ENCODE measurements at regions not wholly inside any gene's neighbourhood (a gene's known extent, or its start where the extent isn't known, plus 50 kb on each side); places are given as distances from the start of the nearest gene placed in this dataset.

DNA sequence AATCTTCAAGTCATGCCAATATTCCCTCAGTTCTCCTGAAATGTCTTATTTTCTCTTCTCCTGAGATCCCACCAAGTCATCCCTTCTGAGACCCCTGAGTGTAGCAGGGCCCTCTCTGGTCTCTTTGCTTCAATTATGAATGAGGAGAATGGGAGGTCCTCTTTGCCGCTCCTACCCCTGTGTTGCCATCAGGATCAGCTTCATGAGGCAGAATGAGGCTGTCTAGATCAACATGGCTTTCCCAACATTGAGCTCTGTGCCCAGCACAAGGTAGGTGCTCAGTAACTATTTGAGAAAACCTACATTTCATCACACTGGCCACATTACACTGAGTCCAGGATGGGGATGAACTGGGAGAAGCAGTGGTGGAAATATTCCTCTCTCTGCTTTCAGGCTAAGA is 107.2 kb downstream of the ZNF280B start:
- TF ChIP-seq POLR2A (IDR thresholded peaks at IDR 0.05): no peak
- TF ChIP-seq, protein P1, sequence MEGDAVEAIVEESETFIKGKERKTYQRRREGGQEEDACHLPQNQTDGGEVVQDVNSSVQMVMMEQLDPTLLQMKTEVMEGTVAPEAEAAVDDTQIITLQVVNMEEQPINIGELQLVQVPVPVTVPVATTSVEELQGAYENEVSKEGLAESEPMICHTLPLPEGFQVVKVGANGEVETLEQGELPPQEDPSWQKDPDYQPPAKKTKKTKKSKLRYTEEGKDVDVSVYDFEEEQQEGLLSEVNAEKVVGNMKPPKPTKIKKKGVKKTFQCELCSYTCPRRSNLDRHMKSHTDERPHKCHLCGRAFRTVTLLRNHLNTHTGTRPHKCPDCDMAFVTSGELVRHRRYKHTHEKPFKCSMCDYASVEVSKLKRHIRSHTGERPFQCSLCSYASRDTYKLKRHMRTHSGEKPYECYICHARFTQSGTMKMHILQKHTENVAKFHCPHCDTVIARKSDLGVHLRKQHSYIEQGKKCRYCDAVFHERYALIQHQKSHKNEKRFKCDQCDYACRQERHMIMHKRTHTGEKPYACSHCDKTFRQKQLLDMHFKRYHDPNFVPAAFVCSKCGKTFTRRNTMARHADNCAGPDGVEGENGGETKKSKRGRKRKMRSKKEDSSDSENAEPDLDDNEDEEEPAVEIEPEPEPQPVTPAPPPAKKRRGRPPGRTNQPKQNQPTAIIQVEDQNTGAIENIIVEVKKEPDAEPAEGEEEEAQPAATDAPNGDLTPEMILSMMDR (IDR thresholded peaks at IDR 0.05): no peak
- Histone ChIP-seq H3K4me3 (no peak overlapping the region), H3K36me3 (replicated peaks in 1 of 2; ENCODE audit: insufficient read depth in 1 of 2, low read depth in 2 of 2) (no peaks in the 10 kb centered on the region), H3K27ac (no peak overlapping the region), H3K27me3 (no peaks in the 10 kb centered on the region), H3K4me1 (no peaks in the 10 kb centered on the region), H3K9me3 (no peaks in the 10 kb centered on the region)
- intact Hi-C loops (cut with DNase I): no loop called here
- no peak for DNase-seq
- no peak for ATAC-seq
- 75 to 83% methylated on average over 1 of the region's 1 CpG for WGBS, 2 donors

DNA sequence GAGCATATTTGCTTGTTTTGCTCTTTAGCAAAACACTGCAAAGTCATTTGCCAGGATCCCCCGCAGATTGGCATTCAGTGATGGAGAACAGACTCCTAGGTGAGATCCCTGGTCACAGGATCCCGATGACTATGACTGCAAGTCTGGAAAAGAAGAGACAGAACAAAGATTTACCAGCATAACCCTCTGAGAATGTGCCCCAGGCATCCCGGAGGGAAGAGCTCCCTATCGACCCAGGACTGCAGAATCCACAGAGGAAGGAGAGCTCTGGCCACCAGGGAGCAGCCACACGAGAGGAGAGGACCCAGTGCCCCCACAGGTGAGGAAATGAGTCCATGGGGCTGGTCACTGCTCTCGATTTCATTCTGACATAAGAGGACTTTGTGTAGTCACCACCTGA is 105.2 kb downstream of the ZNF280B start:
- intact Hi-C loops (cut with DNase I): no loop called here
- Histone ChIP-seq H3K4me3 (no peak overlapping the region), H3K36me3 (replicated peaks in 1 of 2; ENCODE audit: insufficient read depth in 1 of 2, low read depth in 2 of 2) (no peaks in the 10 kb centered on the region), H3K9me3 (no peaks in the 10 kb centered on the region), H3K27ac (no peak overlapping the region), H3K4me1 (no peaks in the 10 kb centered on the region), H3K27me3 (no peaks in the 10 kb centered on the region)
- DNase-seq (no peak), ATAC-seq (no peak)
- 42 to 52% methylated on average over 5 to 6 of the region's 6 CpGs for WGBS, 2 donors
- TF ChIP-seq, protein P1 (IDR thresholded peaks at IDR 0.05): no peak
- TF ChIP-seq POLR2A (IDR thresholded peaks at IDR 0.05): no peak

DNA sequence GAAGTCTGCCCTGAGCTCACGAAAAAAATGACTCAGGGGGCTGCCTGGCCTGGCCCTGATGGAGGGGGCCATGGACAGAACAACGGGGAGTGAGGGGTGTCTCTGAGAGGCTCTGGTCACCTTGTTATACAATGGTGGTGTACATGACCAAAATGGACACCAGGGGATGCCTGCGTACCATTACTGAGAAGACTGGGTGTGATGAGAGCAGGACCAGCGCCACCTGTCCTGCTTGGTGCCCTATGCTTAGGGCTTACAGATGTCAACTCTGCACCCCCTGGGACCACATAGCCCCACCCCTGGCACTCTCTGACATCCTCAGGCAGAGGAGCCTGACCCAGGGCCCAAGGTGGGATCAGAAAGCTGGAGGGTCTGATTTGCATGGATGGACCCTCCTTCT is 104.8 kb downstream of the ZNF280B start:
- 69 to 72% methylated on average over 4 of the region's 4 CpGs for WGBS, 2 donors
- intact Hi-C loops (cut with DNase I): no loop called here
- no peak for DNase-seq
- Histone ChIP-seq H3K4me1 (no peaks in the 10 kb centered on the region), H3K4me3 (no peak overlapping the region), H3K9me3 (no peaks in the 10 kb centered on the region), H3K36me3 (replicated peaks in 1 of 2; ENCODE audit: insufficient read depth in 1 of 2, low read depth in 2 of 2) (no peaks in the 10 kb centered on the region), H3K27ac (no peak overlapping the region), H3K27me3 (no peaks in the 10 kb centered on the region)
- no peak for ATAC-seq
- TF ChIP-seq POLR2A (IDR thresholded peaks at IDR 0.05): no peak
- TF ChIP-seq, protein P1 (IDR thresholded peaks at IDR 0.05): no peak

DNA sequence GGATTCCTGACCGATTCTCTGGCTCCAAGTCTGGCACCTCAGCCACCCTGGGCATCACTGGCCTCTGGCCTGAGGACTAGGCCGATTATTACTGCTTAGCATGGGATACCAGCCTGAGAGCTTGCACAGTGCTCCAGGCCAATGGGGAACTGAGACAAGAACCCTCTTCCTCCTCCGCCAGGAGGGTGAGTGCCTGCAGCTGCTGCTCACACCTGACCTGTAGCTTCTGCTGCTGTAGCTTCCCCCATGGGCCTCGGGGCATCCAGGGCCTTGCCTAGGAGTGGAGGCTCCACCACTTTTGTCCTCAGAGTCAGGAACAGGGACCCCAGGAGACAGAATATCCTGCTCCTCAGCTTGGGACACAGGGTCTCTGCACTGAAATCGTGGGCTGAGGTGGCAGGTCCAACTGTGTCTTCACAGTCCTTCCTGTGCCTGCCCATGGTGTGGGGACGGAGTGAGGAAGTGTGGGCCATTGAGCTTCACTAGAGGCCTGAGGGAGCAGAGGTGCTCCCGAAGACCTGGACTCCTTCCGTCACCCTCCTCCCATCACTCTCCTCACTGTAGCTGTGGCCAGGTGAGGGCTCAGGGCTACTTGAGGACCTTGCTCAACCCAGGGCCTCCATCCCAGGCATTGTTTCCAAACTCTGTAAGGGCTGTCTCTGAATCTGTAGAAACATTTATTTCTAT is 103.8 kb downstream of the ZNF280B start:
- Histone ChIP-seq H3K9me3 (no peaks in the 10 kb centered on the region), H3K4me1 (no peaks in the 10 kb centered on the region), H3K4me3 (no peak overlapping the region), H3K27me3 (no peaks in the 10 kb centered on the region), H3K36me3 (replicated peaks in 1 of 2; ENCODE audit: insufficient read depth in 1 of 2, low read depth in 2 of 2) (no peaks in the 10 kb centered on the region), H3K27ac (no peak overlapping the region)
- intact Hi-C loops (cut with DNase I): no loop called here
- ATAC-seq (no peak), DNase-seq (no peak)
- WGBS, 2 donors: 67 to 73% methylated on average over 3 to 6 of the region's 8 CpGs
- TF ChIP-seq POLR2A (IDR thresholded peaks at IDR 0.05): no peak
- TF ChIP-seq, protein P1 (IDR thresholded peaks at IDR 0.05): no peak

DNA sequence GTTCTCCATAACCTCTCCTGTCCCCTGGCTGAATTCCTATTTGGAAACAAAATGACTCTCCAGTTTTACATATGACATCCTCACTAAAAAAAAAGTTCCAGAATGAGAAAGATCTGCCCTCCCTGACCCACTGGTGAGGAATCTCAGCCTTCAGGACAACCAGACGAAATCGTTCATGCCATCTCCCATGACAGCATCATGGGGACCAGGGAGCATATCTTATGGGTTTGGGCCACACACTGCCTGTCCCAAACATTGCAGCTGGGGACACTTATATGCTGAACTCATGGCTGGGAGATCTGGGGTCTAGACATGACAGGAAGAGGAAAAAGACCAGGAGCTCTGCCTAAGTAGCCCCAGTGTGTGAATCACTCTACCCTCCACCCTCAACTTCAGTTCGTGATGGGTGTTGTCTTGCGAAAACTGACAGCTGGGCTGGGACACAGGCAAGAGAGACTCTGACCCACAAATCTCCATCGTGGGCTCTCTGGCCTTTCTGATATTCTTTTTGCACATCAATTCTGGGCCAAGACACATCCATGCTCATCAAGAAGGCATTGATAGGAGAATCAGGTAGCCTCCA is 102.0 kb downstream of the ZNF280B start:
- no peaks in the 10 kb centered on the region for H3K36me3 ChIP-seq (replicated peaks in 1 of 2; ENCODE audit: insufficient read depth in 1 of 2, low read depth in 2 of 2)
- no peaks in the 10 kb centered on the region for H3K9me3 ChIP-seq
- H3K27me3 ChIP-seq: no peaks in the 10 kb centered on the region
- H3K4me1 ChIP-seq: no peaks in the 10 kb centered on the region
- no peak overlapping the region for H3K27ac ChIP-seq
- intact Hi-C loops (cut with DNase I): no loop called here
- DNase-seq (no peak), ATAC-seq (no peak)
- no peak overlapping the region for H3K4me3 ChIP-seq
- WGBS, 2 donors: 32 to 57% methylated on average over 3 to 5 of the region's 5 CpGs
- TF ChIP-seq, protein P1 (IDR thresholded peaks at IDR 0.05): no peak

Data from body of pancreas (tissue), 4 donors.